ENCODE measurements at regions not wholly inside any gene's neighbourhood (a gene's known extent, or its start where the extent isn't known, plus 50 kb on each side); places are given as distances from the start of the nearest gene placed in this dataset.

DNA sequence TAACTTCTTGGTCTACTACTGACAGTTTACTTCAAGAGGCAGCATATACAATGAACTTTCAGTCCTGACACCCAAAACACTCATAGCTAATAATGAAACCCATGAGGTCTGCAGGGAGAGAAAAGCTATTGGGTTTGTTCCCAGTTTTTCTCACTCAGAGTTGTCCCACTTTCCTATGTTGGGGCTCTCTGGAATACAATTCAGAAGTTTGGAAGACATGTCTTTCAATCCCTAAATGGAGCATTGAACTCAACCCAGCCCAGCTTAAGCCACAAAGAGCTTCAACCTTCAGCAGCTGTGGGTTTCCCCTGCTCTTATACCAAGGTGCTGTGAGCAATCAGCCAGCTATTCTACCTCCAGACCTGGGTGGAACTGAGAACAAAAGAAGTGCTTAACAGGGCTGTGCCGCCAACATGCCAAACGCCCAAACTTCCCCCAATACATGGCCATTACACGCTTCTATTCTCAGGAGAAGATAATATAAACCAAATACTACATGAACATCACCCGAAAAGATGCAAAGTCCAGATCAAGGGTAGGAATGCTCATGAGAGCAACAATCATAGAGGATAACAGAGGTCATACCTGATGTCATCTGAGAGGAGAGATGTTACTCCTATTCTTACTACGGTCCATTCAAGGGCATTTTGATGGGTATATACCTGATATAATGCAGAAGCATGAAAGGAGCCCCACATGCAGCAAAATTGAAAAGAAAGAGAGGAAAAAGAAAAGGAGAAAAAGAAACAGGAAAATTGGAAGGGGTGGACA lies 131.2 kb upstream of the TGFBR2 start:
- H3K4me2 ChIP-seq (ENCODE audit: control insufficient read depth, extremely low read depth, insufficient read depth, low read depth, low read length): peak overlapping the region; percentile 15
- H3K9me1 ChIP-seq (ENCODE audit: control insufficient read depth, extremely low read depth, insufficient read depth, low read length): no peaks in the 10 kb centered on the region
- H3K9me3 ChIP-seq (ENCODE audit: control insufficient read depth, low read depth, low read length): no peaks in the 10 kb centered on the region
- H3K9ac ChIP-seq (ENCODE audit: control insufficient read depth, extremely low read depth, insufficient read depth, low read length): no peak overlapping the region
- dilution Hi-C loops (cut with MboI; ENCODE audit: extremely low pct_ligation_motif_present, low sequenced_read_pairs): no loop called here
- FAIRE-seq (peak; percentile 92), DNase-seq (ENCODE audit: low read depth, low spot score) (no peak)
- no peaks in the 10 kb centered on the region for H3K27me3 ChIP-seq (ENCODE audit: control insufficient read depth, extremely low read depth, insufficient read depth, low read length)
- no peaks in the 10 kb centered on the region for H3K79me2 ChIP-seq (ENCODE audit: control insufficient read depth, insufficient read depth, low read length)
- H3K27ac ChIP-seq (ENCODE audit: control insufficient read depth, insufficient read depth, low read length): peak overlapping the region; percentile 50
- no peak overlapping the region for H3K4me3 ChIP-seq (ENCODE audit: control insufficient read depth in 2 of 3, extremely low read depth in 1 of 3, insufficient read depth in 2 of 3, low read depth in 1 of 3, low read length in 3 of 3)
- H4K20me1 ChIP-seq (ENCODE audit: control insufficient read depth, extremely low read depth, insufficient read depth, low read length): no peaks in the 10 kb centered on the region
- TF ChIP-seq, protein P1, sequence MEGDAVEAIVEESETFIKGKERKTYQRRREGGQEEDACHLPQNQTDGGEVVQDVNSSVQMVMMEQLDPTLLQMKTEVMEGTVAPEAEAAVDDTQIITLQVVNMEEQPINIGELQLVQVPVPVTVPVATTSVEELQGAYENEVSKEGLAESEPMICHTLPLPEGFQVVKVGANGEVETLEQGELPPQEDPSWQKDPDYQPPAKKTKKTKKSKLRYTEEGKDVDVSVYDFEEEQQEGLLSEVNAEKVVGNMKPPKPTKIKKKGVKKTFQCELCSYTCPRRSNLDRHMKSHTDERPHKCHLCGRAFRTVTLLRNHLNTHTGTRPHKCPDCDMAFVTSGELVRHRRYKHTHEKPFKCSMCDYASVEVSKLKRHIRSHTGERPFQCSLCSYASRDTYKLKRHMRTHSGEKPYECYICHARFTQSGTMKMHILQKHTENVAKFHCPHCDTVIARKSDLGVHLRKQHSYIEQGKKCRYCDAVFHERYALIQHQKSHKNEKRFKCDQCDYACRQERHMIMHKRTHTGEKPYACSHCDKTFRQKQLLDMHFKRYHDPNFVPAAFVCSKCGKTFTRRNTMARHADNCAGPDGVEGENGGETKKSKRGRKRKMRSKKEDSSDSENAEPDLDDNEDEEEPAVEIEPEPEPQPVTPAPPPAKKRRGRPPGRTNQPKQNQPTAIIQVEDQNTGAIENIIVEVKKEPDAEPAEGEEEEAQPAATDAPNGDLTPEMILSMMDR (optimal IDR thresholded peaks at IDR 0.05 in 1 of 3, IDR thresholded peaks at IDR 0.05 in 1 of 3, conservative IDR thresholded peaks at IDR 0.05 in 1 of 3; ENCODE audit: extremely low read depth in 1 of 3, insufficient read depth in 2 of 3, low read length in 3 of 3): no peak
- TF ChIP-seq EZH2 (IDR thresholded peaks at IDR 0.05; ENCODE audit: low read length): no peak
- H2AFZ ChIP-seq (ENCODE audit: control insufficient read depth, low read length): peak overlapping the region; percentile 47
- H3K4me1 ChIP-seq (ENCODE audit: control insufficient read depth, extremely low read depth, insufficient read depth, low read length): peaks cover 29% of the 10 kb centered on the region
- H3K36me3 ChIP-seq (ENCODE audit: control insufficient read depth in 2 of 2, extremely low read depth in 1 of 2, insufficient read depth in 2 of 2, low read length in 2 of 2): no peaks in the 10 kb centered on the region

DNA sequence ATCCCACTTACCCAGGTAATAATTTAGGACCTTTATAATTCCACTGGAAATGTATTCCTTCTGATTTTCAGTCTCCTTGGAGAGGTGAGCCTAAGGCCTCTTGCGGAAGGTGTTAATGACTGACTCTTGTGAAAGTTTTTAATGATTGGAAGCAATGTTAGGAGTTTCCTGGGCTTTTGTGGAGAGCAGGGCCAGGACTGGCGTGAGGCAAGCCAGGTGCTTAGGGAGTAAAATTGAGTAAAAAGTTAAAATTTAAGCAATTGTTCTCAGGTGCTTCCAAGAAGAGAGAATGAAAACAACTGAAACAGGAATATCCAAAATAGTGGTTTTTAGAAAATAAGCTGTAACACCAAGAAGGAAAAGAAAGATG lies 130.6 kb upstream of the TGFBR2 start:
- Histone ChIP-seq H3K4me1 (ENCODE audit: control insufficient read depth, extremely low read depth, insufficient read depth, low read length) (peaks cover 29% of the 10 kb centered on the region), H3K4me2 (ENCODE audit: control insufficient read depth, extremely low read depth, insufficient read depth, low read depth, low read length) (no peak overlapping the region), H2AFZ (ENCODE audit: control insufficient read depth, low read length) (no peak overlapping the region), H3K4me3 (ENCODE audit: control insufficient read depth in 2 of 3, extremely low read depth in 1 of 3, insufficient read depth in 2 of 3, low read depth in 1 of 3, low read length in 3 of 3) (no peak overlapping the region), H3K9ac (ENCODE audit: control insufficient read depth, extremely low read depth, insufficient read depth, low read length) (no peak overlapping the region), H3K27me3 (ENCODE audit: control insufficient read depth, extremely low read depth, insufficient read depth, low read length) (no peaks in the 10 kb centered on the region), H4K20me1 (ENCODE audit: control insufficient read depth, extremely low read depth, insufficient read depth, low read length) (no peaks in the 10 kb centered on the region), H3K36me3 (ENCODE audit: control insufficient read depth in 2 of 2, extremely low read depth in 1 of 2, insufficient read depth in 2 of 2, low read length in 2 of 2) (no peaks in the 10 kb centered on the region), H3K27ac (ENCODE audit: control insufficient read depth, insufficient read depth, low read length) (peak overlapping the region; percentile 50), H3K9me1 (ENCODE audit: control insufficient read depth, extremely low read depth, insufficient read depth, low read length) (no peaks in the 10 kb centered on the region), H3K79me2 (ENCODE audit: control insufficient read depth, insufficient read depth, low read length) (no peaks in the 10 kb centered on the region), H3K9me3 (ENCODE audit: control insufficient read depth, low read depth, low read length) (no peaks in the 10 kb centered on the region)
- TF ChIP-seq, protein P1 (optimal IDR thresholded peaks at IDR 0.05 in 1 of 3, IDR thresholded peaks at IDR 0.05 in 1 of 3, conservative IDR thresholded peaks at IDR 0.05 in 1 of 3; ENCODE audit: extremely low read depth in 1 of 3, insufficient read depth in 2 of 3, low read length in 3 of 3): no peak
- no peak for TF ChIP-seq EZH2 (IDR thresholded peaks at IDR 0.05; ENCODE audit: low read length)
- dilution Hi-C loops (cut with MboI; ENCODE audit: extremely low pct_ligation_motif_present, low sequenced_read_pairs): no loop called here
- DNase-seq (ENCODE audit: low read depth, low spot score) (no peak), FAIRE-seq (no peak)
